CD4-positive, alpha-beta T cell treated with Interleukin-10 for 1 hour (primary cell): ENCODE measurements at regions not wholly inside any gene's neighbourhood (a gene's known extent, or its start where the extent isn't known, plus 50 kb on each side); places are given as distances from the start of the nearest gene placed in this dataset.

Experiments used
- DNase-seq: peaks from one replicate; pipeline ENCODE4 v3.0.0-alpha.2; 2020

DNA sequence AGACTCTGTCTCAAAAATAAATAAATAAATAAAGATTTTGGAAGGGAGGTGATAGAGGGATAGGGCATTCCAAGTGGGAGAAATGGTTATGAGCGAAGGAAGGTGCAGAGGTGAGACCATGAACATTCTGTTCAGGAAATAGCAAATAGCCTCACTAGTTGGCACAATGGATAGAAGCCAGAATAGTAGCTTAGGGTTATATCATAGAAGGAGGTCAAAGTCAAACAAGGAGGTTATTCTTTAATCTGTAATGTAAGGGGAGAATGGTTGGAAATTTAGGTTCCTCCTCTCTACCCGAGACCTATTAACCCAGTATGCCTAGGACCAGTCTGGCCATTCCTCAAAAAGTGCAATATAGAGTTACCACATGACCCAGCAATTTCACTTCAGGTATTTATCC, 275.8 kb downstream of the MN1 start:
- DNase-seq, result no peak

DNA sequence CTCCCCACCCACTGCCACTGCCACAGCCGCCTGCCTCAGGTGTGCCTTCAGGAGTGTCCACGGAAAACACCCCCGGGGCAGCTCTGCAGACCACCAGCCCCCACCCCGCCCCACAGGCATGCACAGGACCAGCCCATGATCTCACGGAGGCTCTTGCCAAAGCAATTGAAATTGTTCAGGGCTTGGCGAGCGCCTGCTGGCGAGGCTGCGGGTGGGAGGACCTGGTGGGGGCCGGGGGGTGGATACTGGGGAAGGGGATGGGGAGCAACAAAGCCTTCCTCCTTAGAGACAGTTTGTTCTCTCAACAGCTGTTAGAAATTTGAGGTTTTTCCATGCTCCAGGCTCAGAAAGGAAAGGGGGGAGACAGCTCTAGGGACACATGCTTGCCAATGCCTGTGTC, 274.7 kb downstream of the MN1 start:
- DNase-seq, result no peak

DNA sequence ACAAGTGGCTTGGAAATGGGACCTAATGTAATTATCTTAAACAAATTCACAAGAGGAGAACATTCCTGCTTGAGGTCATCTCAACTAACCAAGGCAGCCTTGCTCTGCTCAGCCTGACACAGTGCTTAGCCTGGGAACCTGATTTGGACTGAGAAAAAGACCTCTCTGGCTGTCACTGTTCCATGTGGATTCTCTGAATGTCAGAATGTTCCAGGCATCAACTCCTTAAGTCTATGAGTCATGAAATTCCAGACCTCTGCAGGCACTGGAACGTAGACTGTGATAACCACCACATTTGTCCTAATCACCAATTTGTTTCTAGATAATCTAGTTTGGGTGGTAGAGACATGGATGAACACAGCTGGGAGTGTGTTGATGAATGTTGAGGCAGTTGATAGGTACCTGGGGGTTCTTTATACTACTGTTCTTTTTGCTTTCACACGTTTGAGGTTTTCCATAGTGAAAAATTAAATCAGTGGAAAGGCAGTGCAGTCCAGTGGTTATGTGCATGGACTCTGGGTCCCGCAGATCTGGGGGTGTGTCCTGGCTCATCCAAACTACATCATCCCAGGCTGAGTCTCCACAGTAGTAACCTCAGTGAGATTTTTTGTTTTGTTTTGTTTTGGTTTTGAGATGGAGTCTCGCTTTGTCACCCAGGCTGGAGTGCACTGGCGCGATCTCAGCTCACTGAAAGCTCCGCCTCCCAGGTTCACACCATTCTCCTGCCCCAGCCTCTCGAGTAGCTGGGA, 269.6 kb downstream of the MN1 start:
- no peak for DNase-seq

DNA sequence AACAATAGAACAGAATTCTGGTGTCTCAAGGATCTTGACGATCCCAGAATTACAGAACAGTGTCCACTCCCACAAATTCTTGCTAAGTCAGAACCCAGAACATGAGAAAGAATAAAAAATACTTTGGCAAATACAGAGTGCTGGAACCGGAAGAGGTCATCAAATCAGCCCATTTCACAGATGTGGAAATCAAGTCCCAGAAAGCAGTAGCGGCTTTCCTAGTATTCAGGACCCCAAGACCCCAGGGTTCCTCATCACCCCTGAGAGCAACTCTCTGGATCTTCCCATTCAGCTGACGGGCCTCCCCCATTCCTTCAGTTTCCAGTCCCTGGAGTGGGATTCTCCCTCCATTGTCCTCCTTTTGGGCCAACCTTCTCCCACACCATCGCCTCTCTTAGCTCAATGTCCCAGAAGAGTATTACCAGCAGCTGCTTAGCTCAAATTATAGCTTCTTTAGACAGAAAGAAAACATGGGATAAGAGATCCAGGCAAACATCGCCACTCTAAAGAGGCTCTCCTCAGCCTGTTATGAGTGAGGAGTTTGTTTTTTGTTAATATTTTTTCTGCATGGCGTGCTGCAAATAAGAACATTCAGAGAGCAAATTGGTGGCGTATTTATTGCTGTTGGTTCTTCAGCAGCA, 268.3 kb downstream of the MN1 start:
- no peak for DNase-seq

DNA sequence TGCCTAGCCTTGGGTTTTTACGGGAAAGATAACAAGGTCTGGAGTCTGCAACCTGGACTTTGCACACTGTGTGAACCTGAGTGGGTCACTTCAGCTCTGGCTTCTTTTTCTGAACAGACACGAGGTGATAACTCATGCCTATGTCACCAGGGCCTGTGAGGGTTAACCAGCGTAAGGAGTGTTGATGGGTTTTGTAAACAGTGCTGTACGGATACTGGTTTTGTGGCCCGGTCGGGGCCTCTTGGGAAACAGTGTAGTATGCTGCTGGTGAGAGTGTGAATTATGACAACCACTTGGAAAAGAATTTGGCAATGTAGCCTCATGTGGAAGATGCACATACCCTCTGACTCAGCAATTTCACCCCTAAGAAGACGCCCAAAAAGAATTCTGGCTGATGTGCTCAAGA, 266.8 kb downstream of the MN1 start:
- no peak for DNase-seq

DNA sequence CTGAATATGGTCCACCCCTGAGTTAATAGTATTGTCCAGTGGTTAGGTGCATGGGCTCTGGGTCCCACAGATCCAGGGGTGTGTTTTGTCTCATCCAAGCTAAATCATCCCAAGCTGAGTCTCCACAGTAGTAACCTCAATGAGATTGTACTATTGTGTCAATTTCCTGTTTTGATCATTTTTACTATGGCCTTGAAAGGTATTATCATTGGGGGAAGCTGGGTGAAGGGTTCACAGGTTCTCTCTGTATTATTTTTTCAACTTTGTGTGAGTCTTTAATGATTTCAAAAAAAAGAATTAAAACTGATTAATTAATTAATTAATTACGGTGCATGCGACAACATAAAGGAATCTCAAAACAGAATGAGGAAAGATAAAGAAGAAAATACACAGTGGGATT, 266.1 kb downstream of the MN1 start:
- DNase-seq, result no peak

DNA sequence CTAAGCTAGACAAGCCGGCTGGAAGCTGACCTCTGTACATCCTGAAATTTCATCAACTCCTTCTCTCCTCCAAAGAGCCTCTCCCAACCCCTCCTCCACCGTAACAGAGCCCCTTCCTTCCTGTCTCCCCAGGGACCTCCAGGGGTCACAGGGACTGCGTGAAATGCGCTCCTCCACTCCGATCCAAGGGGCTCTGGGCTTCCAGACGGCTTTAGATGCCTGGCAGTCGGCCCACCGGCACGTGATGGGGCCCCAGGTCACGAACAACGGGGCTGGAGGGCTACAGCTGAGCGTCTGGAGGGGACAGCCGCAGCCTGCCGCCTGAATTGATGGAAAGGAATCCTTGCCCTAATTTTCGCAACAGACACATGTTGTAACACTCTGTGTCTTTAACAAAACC, 264.1 kb downstream of the MN1 start:
- DNase-seq, result no peak

DNA sequence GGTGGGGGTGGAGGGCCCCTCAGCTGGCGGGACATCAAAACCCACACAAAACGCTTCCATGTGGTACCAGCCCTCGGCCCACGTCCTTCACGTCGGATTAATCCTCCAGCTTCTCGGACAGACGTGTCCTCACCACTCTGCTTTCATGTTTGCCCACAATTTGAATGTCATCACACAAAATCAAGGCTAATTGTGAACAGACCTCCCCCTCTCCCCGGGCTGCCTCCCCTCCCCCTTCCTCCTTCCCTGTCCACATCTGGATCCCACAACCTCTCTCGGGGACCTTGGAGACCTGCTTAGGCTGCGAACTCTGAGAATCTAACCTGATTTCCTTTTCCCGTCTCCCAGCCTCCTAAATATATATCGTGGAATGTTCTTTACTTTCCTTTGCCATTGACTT, 262.9 kb downstream of the MN1 start:
- no peak for DNase-seq

DNA sequence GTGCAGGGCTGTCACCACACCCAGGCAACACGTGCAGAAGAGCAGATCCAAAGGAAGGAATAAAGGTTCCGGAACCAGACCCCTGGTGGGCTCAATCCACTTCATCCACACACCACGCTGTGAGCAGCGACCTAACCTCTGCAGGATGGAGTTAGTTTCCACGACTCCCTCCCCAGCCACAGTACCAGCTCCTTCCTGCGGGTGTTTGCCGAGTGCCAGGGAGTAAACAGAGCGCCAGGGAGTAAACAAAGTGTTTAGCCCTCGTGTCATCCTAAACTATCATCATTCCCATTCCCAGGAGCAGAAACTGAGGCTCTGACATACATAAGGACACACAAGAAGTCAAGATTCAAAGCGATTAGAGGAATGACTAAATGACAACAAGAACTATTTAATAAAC, 261.3 kb downstream of the MN1 start:
- no peak for DNase-seq

DNA sequence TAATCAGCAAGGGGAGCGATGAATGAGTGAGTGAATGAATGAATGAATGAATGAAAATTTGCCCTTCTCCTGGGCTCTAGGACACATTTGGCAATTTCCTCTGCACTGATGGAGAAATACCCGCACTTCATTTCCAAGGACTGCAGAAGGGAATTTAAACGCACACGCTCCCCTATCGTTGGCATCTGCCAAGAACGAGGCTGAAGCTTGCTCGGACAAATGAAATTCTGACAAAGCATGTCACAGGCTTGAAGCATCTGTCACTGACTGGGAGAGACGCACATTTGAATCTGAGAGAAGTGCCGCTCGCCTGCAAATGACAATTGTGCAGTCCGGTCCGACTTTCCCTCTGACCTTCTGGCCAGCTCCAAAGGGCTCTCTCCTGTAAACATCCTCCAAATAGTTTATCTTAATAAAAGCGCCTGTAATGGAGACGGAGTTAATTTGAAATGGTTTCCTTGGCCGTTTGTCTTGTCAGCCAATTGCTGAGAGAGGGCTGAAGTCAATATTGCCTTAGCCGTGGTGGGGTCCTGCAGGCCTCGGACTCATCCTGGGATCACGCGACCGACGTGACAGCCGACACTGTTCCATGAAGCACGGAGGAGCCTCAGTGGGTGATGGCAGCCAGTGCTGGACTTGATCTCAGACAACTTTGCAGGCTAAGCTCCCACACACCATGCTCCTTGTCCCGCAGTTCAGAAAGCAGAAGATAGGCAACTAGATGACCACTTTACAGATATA, 260.7 kb downstream of the MN1 start:
- no peak for DNase-seq

DNA sequence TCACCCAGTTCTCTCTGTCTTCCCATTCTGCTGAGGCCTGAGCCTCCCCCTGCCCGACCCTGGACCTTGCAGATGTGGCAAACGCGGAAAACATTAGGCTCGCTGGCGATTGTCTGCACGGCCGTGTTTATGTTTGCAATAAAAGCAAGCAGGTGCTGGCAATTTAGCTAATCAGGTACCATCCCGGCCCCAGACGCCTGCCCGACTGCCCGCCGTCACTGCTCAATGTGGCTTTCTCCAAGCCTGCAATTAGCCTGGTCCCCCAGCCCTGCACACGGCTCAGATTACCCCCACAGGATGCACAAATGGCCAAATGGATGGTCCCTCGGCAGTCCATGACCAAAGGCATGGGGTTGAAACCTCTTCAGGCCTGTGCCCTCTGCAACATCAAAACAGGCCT, 259.7 kb downstream of the MN1 start:
- no peak for DNase-seq

DNA sequence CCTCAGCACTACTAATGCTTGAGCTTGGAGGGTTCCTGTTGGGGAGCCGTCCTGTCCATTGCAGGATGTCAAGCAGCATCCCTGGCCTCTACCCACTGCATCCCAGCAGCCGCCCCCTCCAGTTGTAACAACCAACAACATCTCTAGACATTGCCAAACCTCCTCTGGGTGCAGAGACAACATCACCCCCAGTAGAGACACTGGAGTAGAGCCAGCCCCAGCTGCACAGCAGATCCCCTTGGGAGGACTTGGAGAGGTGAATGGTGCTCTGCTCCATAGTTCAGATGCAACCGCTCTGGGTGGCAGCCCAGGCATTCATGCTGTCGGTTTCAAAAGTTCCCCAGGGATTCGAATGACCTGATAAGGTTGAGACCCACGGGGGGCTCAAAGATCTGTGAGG, 259.0 kb downstream of the MN1 start:
- no peak for DNase-seq

DNA sequence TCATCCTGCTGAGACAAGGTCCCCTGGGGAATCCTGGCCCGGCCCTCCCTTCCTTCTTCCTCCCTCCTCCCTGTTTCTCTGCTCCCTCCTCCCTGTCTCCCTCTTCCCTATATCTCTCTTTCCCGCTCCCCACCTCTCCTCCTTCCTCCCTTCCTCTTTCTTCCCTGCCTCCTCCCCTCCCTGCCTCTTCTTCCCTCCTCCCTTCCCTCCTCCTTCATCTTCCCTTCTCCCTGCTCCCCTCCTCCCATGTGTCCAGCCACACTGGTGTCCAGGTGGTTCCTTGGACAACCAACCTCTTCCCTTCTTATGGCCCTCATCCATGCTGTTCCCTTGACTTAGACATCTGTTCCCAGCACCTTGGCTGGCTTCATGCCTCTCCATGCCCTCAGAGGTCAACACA, 258.1 kb downstream of the MN1 start:
- DNase-seq, result no peak

DNA sequence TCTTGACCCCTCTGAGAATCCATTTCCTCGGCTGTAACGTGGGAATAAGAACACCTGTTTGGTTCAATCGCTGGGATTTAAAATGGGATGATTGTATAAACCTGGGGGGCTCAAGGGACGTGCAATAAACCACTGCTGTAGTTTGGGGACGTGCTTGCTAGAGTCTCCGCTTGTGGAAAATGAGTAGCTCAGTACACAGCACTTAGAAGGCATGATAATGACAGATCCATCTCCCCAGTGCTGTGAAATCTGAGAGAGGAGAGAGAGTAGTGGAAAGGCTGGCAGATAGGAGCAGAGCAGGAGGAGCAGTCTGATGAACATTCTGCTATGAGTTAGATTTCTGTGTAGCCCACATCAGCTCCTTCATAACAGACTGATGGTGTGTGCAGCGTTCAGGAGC, 256.5 kb downstream of the MN1 start:
- no peak for DNase-seq

DNA sequence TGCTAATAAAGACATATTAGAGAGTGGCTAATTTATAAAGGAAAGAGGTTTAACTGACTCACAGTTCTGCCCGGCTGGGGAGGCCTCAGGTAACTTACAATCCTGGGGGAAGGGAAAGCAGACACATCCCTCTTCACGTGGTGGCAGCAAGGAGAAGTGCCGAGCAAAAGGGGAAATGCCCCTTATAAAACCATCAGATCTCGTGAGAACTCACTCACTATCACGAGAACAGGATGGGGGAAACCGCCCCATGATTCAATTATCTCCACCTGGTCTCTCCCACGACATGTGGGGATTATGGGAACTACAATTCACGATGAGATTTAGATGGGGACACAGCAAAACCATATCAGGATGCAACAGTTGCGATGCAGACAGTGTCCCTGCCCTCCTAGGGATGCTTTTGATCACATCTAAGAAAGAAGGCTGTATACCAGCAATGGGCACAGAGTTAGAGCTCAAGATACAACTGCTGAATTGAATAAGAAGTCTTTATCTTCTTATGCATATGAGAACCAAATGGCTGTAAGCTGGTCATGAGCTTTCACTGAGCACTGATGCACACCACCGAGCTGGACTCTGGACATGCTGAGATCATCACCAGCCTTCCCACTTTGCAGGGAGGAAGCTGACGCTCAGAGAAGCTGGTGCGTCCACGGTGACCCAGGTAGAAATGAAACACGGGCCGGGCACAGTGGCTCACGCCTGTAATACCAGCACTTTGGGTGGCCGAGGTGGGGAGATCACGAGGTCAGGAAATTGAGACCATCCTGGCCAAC, 255.2 kb downstream of the MN1 start:
- no peak for DNase-seq

DNA sequence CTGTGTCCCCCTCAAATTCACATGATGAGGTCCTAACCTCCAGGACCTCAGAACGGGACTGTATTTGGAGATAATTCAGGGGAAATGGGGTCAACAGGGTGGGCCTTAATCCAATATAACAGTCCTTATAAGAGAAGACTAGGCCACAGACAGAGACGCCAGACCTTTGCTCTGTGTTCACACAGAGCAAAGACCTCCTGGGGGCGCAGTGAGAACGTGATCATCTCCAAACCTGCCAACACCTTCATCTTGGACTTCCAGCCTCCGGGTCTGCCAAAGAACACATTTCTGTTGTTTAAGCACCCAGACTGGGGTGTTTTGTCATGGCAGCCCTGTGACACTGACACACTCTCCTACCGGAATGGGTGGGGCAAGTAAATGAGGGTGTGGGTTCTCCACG, 250.2 kb downstream of the MN1 start:
- DNase-seq, result no peak

DNA sequence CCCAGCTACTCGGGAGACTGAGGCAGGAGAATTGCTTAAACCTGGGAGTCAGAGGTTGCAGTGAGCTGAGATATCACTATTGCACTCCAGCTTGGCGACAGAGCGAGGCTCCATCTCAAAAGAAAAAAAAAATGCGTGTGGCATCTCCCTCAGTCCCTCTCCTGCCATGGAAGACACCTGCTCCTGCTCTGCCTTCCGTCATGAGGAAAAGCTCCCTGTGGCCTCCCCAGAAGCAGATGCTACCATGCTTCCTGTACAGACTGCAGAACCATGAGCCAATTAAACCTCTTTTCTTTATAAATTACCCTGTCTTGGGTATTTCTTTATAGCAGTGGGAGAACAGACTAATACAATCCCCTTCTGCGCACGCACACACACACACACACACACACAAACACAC, 249.4 kb downstream of the MN1 start:
- DNase-seq, result no peak

DNA sequence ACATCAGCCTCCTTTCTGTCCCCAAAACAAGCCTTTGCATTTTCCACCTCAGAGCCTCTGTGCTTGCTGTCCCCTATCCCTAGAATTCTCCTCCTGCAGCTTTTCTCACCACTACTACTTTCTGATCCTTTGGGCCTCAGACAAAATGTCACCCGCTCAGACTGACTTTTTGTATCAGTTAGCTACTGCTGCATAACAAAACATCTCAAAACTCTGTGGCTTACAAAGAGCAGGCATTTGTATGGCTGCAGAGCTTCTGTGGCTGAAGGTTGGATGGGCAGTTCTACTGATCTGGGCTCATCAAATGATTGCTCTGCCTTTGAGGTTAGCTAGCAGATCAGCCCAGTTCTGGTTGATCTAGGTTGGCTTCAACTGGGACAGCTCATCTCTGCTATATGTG, 248.7 kb downstream of the MN1 start:
- DNase-seq, result no peak

DNA sequence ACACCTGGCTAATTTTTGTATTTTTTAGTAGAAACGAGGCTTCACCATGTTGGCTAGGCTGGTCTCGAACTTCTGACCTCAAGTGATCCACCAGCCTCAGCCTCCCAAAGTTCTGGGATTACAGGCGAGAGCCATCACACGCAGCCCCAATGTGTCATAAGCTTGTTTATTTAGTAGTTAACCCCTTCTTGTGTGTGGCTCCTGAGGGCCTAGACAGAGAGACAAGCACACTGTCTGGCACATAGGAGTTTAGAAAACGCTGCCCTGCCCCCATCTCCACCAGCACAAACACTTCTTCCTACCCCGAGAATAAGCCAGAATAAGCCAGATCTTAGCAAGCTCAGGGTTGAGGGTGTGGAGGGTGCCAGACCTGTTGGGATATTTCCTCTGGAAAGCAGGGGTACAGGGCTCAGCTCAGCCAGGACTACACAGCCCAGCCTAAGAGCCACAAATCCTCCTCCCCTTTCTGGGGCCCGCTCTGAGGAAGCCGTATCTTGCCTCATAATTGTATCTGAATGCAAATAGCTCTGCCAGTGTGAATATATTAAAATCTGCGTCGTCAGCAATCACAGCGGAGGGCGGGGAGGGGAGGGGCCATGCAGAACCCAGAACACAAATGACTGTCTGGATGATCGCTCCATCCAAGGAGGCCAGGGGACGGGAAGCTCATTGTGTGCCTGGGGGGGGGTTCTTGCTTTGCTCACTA, 247.3 kb downstream of the MN1 start:
- no peak for DNase-seq

DNA sequence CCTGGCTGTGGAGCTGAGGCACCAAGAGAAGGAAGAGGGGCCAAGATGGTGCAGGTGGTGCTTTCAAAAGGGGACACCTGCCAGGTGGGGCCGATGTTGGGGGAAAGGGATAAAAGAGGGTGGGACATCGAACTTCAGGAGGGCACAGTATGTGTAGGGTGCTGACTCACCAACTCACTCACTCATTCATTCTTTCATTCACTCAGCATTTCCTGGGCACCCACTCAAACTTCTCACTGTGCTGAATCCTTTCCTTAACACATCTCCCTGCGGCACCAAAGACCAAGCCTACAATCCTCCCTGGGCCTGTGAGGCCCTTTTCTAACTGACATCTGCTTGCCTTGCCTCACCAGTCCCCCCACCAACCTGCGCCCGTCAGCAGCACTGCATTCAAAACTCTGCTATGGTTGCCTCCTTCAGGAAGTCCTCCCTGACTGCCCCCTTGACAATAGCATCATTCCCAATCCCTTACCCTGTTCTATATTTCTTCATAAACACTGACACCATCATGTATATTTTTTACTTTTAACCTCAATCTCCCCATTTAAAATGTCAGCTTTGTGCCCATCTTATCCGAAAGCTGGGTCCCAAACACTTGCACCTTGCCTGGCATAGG, 246.6 kb downstream of the MN1 start:
- DNase-seq, result no peak

DNA sequence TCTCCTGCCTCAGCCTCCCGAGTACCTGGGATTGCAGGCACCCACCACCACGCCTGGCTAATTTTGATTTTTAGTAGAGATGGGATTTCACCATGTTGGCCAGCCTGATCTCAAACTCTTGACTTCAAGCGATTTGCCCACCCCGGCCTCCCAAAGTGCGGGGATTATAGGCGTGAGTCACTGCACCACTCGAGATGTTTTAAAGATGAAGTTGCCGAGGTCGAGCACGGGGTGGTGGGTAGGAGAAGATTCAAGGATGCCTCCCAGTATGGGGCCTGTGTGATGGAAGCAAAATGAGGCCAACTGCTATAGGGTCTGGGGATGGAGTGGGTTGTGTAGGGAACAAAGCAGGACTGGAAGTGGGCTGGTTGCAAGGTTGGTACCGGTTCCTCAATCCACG, 245.2 kb downstream of the MN1 start:
- DNase-seq, result no peak

DNA sequence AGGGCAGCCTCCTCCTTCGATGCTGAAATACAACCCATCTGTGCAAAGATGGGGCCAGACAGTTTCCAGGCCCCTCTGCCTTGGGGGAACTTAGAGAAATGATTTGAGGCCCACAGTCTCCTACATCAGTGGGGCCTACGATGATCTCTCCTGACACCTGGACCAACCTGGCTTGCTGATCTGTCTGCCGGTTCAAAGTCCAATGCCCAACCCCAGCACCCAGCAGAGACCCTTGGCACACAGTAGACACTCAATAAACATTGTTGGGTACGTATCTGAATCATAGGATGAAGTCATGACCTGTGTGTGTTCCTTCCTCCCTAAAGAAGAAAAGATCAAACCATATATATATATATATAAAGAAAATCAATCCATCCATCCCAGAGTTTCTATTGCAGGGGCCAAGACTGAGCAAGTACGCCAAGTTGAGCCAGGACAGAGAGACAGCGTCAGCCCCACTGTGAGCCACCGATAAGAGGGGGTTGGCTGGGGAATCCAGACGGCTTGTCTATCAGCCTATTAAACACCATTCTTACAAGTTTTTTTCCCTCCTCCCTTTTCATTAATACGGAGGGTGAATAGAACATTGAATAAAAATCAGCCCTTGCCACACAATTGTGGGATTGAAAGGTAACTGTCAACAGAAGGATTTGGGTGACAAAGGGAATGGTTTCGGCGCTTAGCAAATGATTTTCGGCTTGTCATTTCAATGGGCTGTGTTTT, 244.1 kb downstream of the MN1 start:
- no peak for DNase-seq
